Esophagus (tissue), 2 donors: ENCODE measurements at regions not wholly inside any gene's neighbourhood (a gene's known extent, or its start where the extent isn't known, plus 50 kb on each side); places are given as distances from the start of the nearest gene placed in this dataset.

ENCODE experiments used
- H3K27ac ChIP-seq, 2 donors: one replicate each; pipeline ENCODE4 v1.5.1; 2013; ENCODE audit warnings: low read depth in 2 of 2, mild to moderate bottlenecking in 2 of 2, inconsistent platforms in 1 of 2, low read length in 1 of 2, moderate library complexity in 1 of 2
- H3K27me3 ChIP-seq, 2 donors: one replicate each; pipeline ENCODE4 v1.6.1; 2013; ENCODE audit warnings: low read length in 2 of 2, control low read depth in 1 of 2, mild to moderate bottlenecking in 1 of 2; ENCODE audit not compliant: insufficient read depth in 2 of 2, control insufficient read depth in 1 of 2
- H3K36me3 ChIP-seq, 2 donors: one replicate each; pipeline ENCODE4 v1.6.1; 2013; ENCODE audit warnings: low read length in 1 of 2; ENCODE audit not compliant: control insufficient read depth in 2 of 2, insufficient read depth in 2 of 2
- H3K4me1 ChIP-seq, 2 donors: one replicate each; pipeline ENCODE4 v1.6.1; 2013; ENCODE audit warnings: low read length in 1 of 2; ENCODE audit not compliant: control insufficient read depth in 2 of 2, insufficient read depth in 2 of 2
- H3K4me3 ChIP-seq, 2 donors: one replicate each; pipeline ENCODE4 v1.5.1; 2013; ENCODE audit warnings: low read length in 2 of 2, mild to moderate bottlenecking in 2 of 2, low read depth in 1 of 2, moderate library complexity in 1 of 2
- H3K9me3 ChIP-seq, 2 donors: one replicate each; pipeline ENCODE4 v1.6.1; 2013; ENCODE audit warnings: mild to moderate bottlenecking in 2 of 2, low read depth in 1 of 2, low read length in 1 of 2, moderate library complexity in 1 of 2; ENCODE audit not compliant: control insufficient read depth in 2 of 2, insufficient read depth in 1 of 2
- WGBS, 2 donors: extraction: QIAGEN DNeasy Blood & Tissue Kit; methylation state at CpG; one replicate each; pipeline ENCODE4 v1.1.7; 2013; 5-methylcytosine and 5-hydroxymethylcytosine counted together
- donor health status: healthy with polysubstance abuse.
- donor health status: Bipolar disorder and iron deficiency.

DNA sequence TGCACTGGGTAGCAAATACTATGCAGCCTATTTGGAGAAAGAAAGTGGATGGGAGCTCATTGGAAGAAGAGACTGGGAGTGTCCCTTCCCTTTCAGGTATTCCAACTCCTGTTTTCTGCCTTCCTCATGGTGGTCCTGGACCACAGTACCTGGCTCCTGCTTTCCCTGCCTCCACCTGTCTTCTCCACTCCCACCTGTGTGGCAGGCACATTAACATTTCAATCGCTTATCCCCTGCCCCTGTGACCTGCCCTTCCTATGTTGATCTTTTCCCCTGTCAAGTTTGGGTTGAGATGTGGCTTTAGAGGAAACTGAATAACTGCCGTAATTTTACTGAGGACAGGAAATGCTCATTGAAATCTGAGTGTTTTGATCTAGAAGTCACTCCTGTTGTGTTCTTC lies 415.8 kb upstream of the PODXL start:
- no peak overlapping the region for H3K27ac ChIP-seq
- WGBS, 2 donors = 67 to 71% methylated on average over 2 of the region's 2 CpGs
- no peaks in the 10 kb centered on the region for H3K9me3 ChIP-seq
- no peaks in the 10 kb centered on the region for H3K27me3 ChIP-seq
- no peaks in the 10 kb centered on the region for H3K36me3 ChIP-seq
- H3K4me3 ChIP-seq = no peak overlapping the region
- peaks cover 0 to 3% of the 10 kb centered on the region in 2 donors for H3K4me1 ChIP-seq

GRCh38 chr7:131970602-131971001 lies 414.2 kb upstream of the PODXL start:
- WGBS, 2 donors = 63 to 64% methylated on average over 4 of the region's 4 CpGs

DNA sequence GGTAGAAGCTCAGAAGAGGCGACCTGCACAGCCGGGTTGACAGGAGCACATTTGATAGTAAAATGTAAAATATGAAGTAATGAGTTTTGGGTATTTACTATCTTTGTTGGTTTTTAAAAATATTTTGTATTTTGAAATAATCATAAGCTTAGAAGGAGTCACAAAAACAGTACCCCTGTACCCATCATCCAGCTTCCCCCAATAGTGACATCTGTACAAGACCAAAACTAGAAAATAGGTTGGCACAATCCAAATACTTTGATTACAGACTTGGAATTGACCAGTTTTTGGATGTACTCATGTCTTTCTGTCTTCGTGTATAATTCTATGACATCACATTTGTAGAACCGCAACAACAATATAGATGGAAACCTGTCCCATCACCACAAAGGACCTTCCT lies 413.1 kb upstream of the PODXL start:
- H3K9me3 ChIP-seq = no peaks in the 10 kb centered on the region
- no peaks in the 10 kb centered on the region for H3K36me3 ChIP-seq
- no peaks in the 10 kb centered on the region for H3K27me3 ChIP-seq
- no peak overlapping the region for H3K4me3 ChIP-seq
- H3K4me1 ChIP-seq = peaks cover 0 to 3% of the 10 kb centered on the region in 2 donors
- 92 to 94% methylated on average over 4 of the region's 4 CpGs for WGBS, 2 donors
- no peak overlapping the region for H3K27ac ChIP-seq

More at GRCh38 chr7:131970602-131971001, 414.2 kb upstream of the PODXL start:
- Histone ChIP-seq H3K27ac (no peak overlapping the region), H3K4me1 (peaks cover 0 to 3% of the 10 kb centered on the region in 2 donors), H3K36me3 (no peaks in the 10 kb centered on the region), H3K27me3 (no peaks in the 10 kb centered on the region), H3K4me3 (no peak overlapping the region), H3K9me3 (no peaks in the 10 kb centered on the region)

- Histone ChIP-seq H3K9me3 (no peaks in the 10 kb centered on the region), H3K36me3 (no peaks in the 10 kb centered on the region), H3K27me3 (no peaks in the 10 kb centered on the region), H3K4me3 (no peak overlapping the region), H3K27ac (no peak overlapping the region), H3K4me1 (peaks cover 0 to 3% of the 10 kb centered on the region in 2 donors)
- 56 to 73% methylated on average over 2 of the region's 2 CpGs for WGBS, 2 donors
These were observed 410.8 kb upstream of the PODXL start for GRCh38 chr7:131967216-131967730.

GRCh38 chr7:131964203-131964602 lies 407.8 kb upstream of the PODXL start:
- Histone ChIP-seq H3K27ac (no peak overlapping the region), H3K4me3 (no peak overlapping the region), H3K36me3 (no peaks in the 10 kb centered on the region), H3K4me1 (peaks cover 0 to 3% of the 10 kb centered on the region in 2 donors), H3K27me3 (no peaks in the 10 kb centered on the region), H3K9me3 (no peaks in the 10 kb centered on the region)
- WGBS, 2 donors = 91 to 92% methylated on average over 7 of the region's 7 CpGs

DNA sequence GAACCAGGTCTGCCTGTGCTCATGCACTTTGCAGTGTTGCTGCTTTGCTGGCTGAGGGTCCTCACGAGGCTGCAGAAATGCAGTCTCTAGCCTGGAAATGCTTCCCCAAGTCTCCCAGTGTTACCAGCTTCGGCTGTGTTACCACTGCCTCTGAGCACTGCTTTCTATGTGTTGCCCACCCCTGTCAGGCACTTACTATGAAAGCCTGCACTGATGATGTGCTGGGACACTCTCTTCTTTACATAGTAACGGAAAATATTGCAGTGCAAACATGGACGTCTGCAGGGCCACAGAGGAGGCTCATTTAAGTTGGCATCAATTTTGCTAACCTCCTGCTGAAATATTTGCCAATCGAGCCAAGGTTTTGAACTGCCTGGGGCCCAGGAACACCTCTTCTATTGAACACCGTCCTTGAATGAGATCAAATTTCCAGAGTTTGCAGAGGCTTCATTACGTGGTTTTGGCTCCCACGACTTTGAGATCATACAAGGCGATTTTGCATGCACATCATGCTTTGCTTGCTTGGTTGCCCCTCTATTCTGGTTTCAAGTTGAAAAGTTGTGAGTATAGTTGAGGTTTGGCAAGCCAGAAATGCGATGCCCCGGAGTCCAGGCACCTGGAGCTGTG lies 404.7 kb upstream of the PODXL start:
- 52 to 55% methylated on average over 11 of the region's 11 CpGs for WGBS, 2 donors
- H3K4me3 ChIP-seq = no peak overlapping the region
- H3K4me1 ChIP-seq = no peaks in the 10 kb centered on the region
- no peaks in the 10 kb centered on the region for H3K9me3 ChIP-seq
- H3K27ac ChIP-seq = no peak overlapping the region
- no peaks in the 10 kb centered on the region for H3K27me3 ChIP-seq
- H3K36me3 ChIP-seq = no peaks in the 10 kb centered on the region

DNA sequence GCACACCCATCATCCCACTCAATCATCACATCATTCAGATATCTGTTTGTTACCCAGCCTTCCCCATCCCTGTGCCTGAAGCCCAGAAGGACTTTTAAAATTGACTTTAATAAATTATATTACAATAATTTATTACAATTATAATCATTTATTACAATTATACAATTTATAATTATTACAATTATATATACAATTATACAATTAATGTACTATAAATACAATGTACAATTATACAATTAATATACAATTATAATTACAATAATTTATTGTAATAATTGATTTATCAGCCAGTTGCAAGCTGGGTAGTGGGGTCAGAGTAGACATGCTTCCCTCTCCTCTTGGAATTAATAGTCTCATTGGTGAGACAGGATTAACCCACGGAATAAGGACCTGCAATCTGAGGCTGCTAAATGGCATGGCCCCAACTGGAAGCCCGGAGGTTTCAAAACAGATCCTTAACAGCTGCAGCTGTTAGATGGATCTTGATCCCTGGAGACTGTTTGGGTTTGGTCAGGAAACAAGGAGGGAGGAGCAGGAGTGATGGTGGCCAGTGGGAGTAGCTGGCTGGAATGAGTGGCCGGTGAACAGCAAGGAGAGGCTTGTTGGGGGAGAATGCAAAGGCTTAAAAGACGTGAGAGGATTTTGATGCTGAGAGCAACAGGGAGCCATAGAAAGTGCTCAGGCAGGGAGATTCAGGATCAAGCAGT lies 402.8 kb upstream of the PODXL start:
- no peaks in the 10 kb centered on the region for H3K27me3 ChIP-seq
- no peak overlapping the region for H3K27ac ChIP-seq
- H3K9me3 ChIP-seq = no peaks in the 10 kb centered on the region
- no peak overlapping the region for H3K4me3 ChIP-seq
- WGBS, 2 donors = 31 to 40% methylated on average over 4 of the region's 4 CpGs
- H3K4me1 ChIP-seq = no peaks in the 10 kb centered on the region
- H3K36me3 ChIP-seq = no peaks in the 10 kb centered on the region

- Histone ChIP-seq H3K36me3 (no peaks in the 10 kb centered on the region), H3K9me3 (no peaks in the 10 kb centered on the region), H3K4me1 (no peaks in the 10 kb centered on the region), H3K27me3 (no peaks in the 10 kb centered on the region), H3K4me3 (no peak overlapping the region), H3K27ac (no peak overlapping the region)
- WGBS, 2 donors = 74% methylated on average over 12 of the region's 12 CpGs
These were observed 401.1 kb upstream of the PODXL start for GRCh38 chr7:131957338-131958020.

DNA sequence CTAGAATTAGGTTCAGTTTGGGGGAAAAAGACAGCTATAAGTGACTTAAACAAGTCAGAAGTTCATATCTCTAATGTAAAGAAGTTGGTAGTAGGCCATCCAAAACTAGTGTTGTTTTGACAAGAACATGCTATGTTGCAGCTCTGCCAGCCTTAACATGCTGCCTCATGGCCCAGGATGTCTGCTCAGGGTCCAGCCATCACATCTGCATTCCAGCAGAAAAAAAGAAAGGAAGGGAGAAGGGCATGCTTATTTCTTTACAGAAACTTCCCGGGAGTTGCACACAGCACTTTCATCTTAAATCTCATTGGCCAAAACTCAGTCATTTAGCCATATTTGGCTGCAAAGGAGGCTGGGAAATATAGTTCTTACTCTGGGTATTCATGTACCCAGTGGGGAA lies 400.4 kb upstream of the PODXL start:
- no peaks in the 10 kb centered on the region for H3K9me3 ChIP-seq
- H3K36me3 ChIP-seq = no peaks in the 10 kb centered on the region
- no peak overlapping the region for H3K27ac ChIP-seq
- no peaks in the 10 kb centered on the region for H3K4me1 ChIP-seq
- 84 to 87% methylated on average over 1 of the region's 1 CpG for WGBS, 2 donors
- no peak overlapping the region for H3K4me3 ChIP-seq
- no peaks in the 10 kb centered on the region for H3K27me3 ChIP-seq
